ENCODE measurements at regions not wholly inside any gene's neighbourhood (a gene's known extent, or its start where the extent isn't known, plus 50 kb on each side); places are given as distances from the start of the nearest gene placed in this dataset.
"Not testable (repeated sequence)": the region's sequence is repeated elsewhere in the genome, so short reads cannot be mapped to it uniquely, and the experiment has no call there.

DNA sequence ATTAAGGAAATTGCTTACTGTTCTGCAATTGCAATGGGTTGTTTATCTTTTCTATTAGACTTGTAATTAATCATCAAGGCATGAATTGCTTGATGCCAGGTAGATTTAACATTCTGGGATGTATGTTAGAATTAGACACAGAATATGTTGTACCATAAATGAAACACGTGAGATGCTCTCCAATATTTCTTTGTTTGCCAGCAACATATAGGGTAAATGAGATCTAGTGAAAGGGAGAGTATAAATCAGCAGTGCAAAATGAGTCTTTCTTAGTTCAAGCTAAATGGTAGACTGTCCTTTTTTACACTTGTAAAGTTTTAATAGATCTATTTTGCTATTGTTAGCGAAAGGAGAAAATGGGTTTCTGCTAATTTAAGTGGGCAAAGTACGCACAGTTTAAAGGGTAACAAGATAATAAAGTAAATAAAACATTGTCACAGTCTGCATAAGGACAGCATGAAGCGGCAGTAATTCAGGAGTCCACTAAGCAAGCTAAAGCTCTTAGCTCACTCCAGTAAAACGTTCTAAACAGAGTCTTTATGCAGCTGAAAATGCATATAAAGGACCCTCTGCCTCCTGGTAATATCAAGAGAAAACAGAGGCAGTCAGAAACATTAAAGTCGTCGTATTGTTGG is 1137.1 kb downstream of the OLFM4 start:
- DNase-seq = no peak

- DNase-seq = no peak
These were observed 1145.4 kb downstream of the OLFM4 start for GRCh38 chr13:54173996-54174395.

DNA sequence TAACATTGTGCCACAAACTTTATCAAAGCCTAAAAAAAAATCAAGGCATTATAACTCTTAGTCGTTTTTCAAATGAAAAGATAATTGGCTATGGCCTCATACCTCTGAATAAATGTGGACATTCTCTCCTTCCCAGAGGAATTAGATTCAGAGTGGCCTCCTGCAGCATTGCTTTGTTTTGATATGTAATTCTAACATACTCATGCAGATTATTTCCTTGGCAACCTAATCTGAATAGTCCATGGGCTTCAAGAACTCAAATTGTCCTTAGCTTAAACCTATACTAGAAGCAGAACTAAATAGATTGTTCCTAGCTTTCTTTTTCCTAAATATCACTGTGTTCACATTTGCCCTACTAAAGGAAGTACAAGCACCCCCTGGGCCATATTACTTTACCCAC is 1146.9 kb downstream of the OLFM4 start:
- no peak for DNase-seq

DNA sequence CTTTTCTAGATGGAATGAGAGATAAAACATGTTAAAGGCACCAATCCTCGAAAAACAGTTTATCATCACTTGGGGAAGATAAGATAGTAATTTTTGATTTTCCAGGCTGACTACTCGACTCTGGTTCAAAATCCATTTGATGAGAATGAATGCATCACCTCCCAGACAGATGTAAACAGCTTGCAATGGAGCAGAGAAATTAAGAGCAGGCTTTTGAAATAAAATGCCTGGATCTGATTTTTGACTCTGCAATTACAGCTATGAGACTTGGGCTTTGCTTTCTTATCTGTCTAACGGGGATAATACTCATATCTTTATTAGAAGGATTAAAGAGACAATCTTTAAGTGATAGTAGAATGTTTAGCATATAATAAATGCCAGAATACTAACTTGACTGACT is 1148.9 kb downstream of the OLFM4 start:
- no peak for DNase-seq

DNA sequence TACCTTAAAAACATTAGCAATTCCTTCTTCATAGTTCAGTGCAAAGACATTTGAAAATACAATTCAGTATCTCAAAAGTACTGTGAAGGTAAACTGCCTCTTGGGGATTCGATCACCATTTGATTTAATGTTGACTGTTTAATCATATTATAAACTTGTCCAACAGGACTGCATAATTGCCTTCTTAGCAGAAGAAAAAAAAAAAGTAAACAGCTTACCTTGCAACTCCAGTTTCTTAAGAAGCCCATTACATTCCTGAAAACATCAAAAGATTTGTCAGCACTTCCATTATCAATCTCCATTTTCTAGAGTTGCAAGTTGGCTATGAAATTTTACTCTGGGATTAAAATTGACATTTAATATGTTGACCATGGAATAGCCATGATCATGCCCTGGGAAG is 1154.6 kb downstream of the OLFM4 start:
- no peak for DNase-seq

GRCh38 chr13:54183728-54184127 is 1155.1 kb downstream of the OLFM4 start:
- no peak for DNase-seq

GRCh38 chr13:54184576-54184975 is 1156.0 kb downstream of the OLFM4 start:
- no peak for DNase-seq

- no peak for DNase-seq
These were observed 1156.5 kb downstream of the OLFM4 start for GRCh38 chr13:54185101-54185500.

DNA sequence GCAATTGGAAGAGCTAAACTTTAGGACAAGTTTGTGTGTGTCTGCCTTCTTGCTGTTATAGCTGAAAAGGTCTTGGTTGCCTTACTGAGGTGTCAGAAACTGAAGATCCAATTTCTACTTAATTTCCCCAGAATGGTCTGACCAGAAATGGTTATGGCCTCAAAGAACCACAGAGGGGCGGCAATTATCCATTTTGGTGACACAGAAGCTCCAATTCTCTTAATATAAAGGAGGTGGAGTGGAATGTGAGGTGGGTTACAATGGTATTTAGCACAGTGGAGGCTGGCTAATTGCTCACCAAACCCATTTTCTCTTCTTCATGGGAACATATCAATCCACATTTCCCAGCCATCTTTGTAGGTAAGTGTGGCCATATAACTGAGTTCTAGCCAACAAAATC is 1157.2 kb downstream of the OLFM4 start:
- peak; percentile 4 for DNase-seq

GRCh38 chr13:54187461-54187860 is 1158.8 kb downstream of the OLFM4 start:
- DNase-seq = no peak

DNA sequence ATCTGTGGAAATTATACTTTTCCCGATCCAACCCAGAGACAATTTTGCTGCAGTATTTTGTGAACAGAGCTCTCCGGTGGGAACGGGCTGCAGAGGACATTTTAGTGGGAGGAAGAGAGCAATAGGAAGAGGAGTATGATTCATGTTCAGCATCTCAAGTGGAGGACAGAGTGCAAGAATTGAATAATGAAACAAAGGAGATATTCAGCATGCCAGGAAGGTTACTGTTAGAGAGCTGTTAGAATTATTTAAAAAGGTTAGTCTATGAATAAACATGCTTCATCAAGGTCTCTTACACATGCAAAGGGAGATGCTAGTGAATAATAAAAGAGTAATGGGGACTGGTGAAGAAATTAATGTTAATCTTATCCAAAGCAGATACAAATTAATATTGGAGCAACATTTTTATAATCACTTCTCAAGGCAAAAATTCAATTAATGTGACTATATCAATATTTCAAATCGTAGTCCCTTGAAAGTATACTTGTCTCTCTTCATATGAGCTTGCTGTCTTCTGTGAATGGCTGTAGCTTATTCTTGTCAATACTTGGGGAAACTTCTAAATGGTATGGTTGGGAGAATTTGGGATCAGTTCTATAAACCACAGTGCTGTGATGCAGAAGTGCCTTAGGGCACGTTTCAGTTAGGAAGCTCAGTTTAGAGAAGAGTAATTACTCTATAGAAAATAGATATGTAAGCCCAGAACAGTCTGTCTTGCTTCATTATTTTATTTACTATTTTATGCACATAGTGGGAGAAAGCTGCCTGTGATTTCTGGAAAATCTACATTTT is 1165.8 kb downstream of the OLFM4 start:
- DNase-seq = no peak

GRCh38 chr13:54196684-54197083 is 1168.1 kb downstream of the OLFM4 start:
- DNase-seq = no peak

DNA sequence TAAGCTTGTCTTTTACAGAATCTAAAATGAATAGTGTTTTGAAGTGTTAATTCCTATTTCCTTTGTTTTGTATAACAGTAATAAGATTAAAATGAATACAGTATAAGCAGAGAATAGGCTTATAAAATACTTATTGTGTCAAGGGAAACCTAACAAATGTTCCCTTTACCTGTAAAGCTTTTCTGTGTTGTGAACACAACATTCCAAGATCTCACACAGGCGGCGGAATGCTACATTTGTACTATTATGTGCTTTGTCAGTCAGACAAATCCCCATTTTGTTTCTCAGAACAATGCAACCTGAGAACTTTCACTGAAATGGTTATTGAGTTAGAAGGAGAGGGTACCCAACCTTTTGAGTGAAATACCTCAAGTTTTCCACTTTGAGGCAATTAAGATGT is 1170.3 kb downstream of the OLFM4 start:
- DNase-seq = no peak

DNA sequence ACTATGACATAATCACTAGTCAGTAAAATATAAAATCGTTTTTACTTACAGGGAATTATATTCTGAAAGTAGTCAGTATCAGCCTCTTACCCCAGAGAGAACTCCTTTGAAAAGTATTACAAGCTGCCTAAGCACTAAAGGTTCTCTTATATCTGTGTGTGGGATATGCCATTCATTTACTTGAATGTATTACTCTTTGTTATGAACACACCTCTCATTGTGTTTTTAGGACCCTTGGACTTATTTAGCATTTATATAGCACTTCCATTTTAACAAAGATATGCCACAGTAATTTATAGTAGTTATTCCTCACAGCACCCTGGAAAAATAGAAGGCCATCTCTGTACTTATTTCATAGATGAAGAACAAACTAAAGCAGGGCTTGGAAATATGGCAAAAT is 1178.0 kb downstream of the OLFM4 start:
- DNase-seq = no peak

GRCh38 chr13:54210397-54211049 is 1181.9 kb downstream of the OLFM4 start:
- no peak for DNase-seq

DNA sequence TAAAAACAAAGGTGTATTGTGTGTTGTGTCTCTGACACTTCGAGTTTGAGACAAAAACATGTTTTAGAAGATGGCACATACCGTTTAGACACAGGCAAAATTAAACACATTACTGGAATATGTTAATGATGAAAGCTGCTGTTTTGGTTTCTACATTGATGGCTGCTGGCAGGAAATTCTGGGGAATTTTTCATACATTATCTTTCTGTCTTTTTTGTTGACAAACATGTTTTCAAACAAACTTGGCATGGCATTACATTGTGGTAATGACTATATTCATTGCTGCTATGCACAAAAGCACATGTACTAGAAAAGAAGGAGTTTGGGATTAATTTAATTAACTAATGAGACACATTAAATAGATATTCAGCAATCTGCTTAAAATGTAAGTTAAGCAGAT is 1187.6 kb downstream of the OLFM4 start:
- no peak for DNase-seq

DNA sequence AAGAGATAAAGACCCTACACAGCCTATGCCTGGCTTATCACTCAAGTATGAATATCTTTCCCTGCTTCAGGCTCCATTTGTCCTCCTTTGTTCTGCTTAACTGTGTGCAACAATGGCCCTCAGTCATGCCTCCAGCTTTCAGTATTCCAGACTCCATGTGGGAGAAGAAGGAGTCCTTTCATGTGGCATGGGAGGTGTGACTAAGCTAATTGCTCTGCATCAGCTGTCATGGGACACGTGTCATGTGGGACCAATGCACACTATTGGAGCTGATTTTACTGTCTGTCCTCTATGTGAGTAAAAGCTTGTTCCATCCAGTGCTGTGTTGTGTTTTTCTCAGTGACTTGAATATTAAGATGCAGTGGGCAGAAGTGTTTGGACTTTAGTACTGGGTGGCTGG is 1198.3 kb downstream of the OLFM4 start:
- no peak for DNase-seq

GRCh38 chr13:54232700-54233099 is 1204.1 kb downstream of the OLFM4 start:
- no peak for DNase-seq

DNA sequence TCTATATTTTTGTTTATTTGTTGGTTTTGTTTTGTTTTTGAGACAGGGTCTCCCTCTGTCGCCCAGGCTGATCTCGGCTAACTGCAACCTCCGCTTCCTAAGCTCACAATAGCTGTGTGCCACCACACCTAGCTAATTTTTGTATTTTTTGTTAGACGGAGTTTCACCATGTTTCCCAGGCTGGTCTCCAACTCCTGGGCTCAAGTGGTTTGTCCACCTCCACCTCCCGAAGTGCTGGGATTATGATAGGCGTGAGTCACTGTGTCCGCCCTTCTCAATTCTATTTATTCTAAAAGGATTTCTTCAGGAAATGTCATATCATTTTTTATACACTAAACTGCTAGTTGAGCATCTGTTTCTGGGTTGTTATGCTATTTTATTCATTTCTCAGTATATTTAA is 1206.0 kb downstream of the OLFM4 start:
- DNase-seq = no peak

GRCh38 chr13:54241719-54242118 is 1213.1 kb downstream of the OLFM4 start:
- peak; percentile 94 for DNase-seq

DNA sequence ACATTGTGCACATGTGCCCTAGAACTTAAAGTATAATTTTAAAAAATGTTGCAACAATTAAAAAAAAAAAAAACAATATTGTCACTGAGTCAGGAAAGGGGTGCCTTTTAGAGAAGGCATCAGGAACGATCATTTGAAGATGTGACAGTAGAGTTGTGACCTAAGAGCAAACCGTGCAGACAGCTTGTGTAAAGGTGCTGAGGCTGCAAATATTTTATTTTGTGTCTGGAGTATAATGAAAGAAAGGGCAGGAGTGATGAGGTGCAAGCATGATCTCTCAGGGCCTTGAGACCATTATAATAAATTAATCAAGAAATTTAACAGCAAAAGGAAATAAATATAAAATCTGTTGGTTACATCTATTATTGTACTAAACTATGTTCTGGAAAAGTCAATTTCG is 1219.7 kb downstream of the OLFM4 start:
- DNase-seq = no peak

DNA sequence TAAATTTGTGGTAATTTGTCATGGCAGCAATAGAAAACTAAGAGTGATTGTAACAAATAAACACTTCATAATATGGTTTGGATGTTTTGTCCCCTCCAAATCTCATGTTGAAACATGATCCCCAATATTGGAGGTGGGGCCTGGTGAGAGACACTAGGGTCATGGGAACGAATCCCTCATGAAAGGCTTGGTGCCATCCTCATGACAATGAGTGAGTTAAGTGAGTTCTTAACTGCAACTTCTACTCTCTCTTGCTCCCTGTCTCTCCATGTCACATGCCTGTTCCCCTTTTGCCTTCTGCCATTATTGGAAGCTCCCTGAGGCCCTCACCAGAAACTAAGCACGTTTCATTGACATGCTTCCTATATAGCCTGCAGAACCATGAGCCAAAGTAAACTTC is 1233.2 kb downstream of the OLFM4 start:
- no peak for DNase-seq

DNA sequence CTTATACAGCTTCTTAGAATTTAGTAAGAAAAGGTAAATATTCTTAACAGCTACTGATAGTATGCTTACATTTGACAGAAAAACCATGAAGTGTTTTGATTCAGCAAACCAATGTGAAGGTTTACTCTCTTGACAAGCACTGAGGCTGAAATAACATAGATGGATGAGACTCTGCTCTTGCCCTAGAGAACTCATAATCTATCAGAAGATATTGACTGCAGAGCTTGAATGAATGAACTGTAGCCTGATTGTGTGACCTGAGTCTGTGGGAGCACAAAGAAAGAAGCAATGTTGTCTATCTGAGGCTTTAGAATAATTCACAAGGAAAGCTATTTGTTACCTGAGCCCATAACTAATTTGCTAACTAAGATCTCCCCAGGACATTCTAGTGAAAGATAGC is 1235.3 kb downstream of the OLFM4 start:
- no peak for DNase-seq

DNA sequence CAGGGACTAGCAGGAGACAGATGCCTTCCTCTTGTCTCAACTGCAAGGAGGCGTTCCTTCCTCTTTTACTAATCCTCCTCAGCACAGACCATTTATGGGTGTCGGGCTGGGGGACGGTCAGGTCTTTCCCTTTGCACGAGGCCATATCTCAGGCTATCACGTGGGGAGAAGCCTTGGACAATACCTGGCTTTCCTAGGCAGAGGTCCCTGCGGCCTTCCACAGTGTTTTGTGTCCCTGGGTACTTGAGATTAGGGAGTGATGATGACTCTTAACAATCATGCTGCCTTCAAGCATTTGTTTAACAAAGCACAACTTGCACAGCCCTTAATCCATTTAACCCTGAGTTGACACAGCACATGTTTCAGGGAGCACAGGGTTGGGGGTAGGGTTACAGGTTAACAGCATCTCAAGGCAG is 1238.6 kb downstream of the OLFM4 start:
- DNase-seq = not testable (repeated sequence)
